ENCODE measurements at regions not wholly inside any gene's neighbourhood (a gene's known extent, or its start where the extent isn't known, plus 50 kb on each side); places are given as distances from the start of the nearest gene placed in this dataset.

- no peak for TF ChIP-seq EZH2 (IDR thresholded peaks at IDR 0.05)
- TF ChIP-seq POLR2AphosphoS5 (IDR thresholded peaks at IDR 0.05; ENCODE audit: borderline replicate concordance, low read depth, low read length), result no peak
- TF ChIP-seq FOXP2 (optimal IDR thresholded peaks at IDR 0.05; ENCODE audit: control extremely low read depth, extremely low read length, insufficient read depth), result no peak
Measured at GRCh38 chr15:93968773-93969172, 262.6 kb upstream of the MCTP2 start.

Measured in SK-N-MC (cell line).